GM12878 (cell line): ENCODE measurements at regions not wholly inside any gene's neighbourhood (a gene's known extent, or its start where the extent isn't known, plus 50 kb on each side); places are given as distances from the start of the nearest gene placed in this dataset.

Source experiments
- CTCF ChIP-seq, 3 experiments: IDR thresholded peaks in 2 of 3; conservative IDR thresholded peaks in 1 of 3; 2 replicates each; pipeline ENCODE4 v1.5.1; 2011; ENCODE audit warnings: low read depth in 3 of 3, low read length in 3 of 3, mild to moderate bottlenecking in 3 of 3, control low read depth in 2 of 3, moderate library complexity in 2 of 3, inconsistent platforms in 1 of 3, mixed read lengths in 1 of 3; ENCODE audit not compliant: control insufficient read depth in 2 of 3, insufficient read depth in 1 of 3; ENCODE audit errors: extremely low read depth in 1 of 3
- MYC ChIP-seq: IDR thresholded peaks from 2 replicates; pipeline ENCODE4 v1.6.1; 2011; ENCODE audit warnings: mild to moderate bottlenecking, low read length, moderate library complexity, inconsistent platforms; ENCODE audit not compliant: insufficient read depth, insufficient replicate concordance, insufficient read length, severe bottlenecking

- TF ChIP-seq CTCF (IDR thresholded peaks at IDR 0.05 in 2 of 3, conservative IDR thresholded peaks at IDR 0.05 in 1 of 3; ENCODE audit: control insufficient read depth in 2 of 3, extremely low read depth in 1 of 3, insufficient read depth in 1 of 3, low read depth in 3 of 3, low read length in 3 of 3) (no peak), MYC (no peak)
Observed at GRCh38 chr6:21461844-21462518, 131.6 kb upstream of the SOX4 start.
